Suppressor macrophage (primary cell): ENCODE measurements at regions not wholly inside any gene's neighbourhood (a gene's known extent, or its start where the extent isn't known, plus 50 kb on each side); places are given as distances from the start of the nearest gene placed in this dataset.
"Not testable (repeated sequence)": the region's sequence is repeated elsewhere in the genome, so short reads cannot be mapped to it uniquely, and the experiment has no call there.

Source experiments
- DNase-seq, 4 experiments: peaks; one replicate each; pipeline ENCODE4 v3.0.0-alpha.2; 2020 to 2022

GRCh38 chr11:103585401-103585800 is 451.0 kb upstream of the DDI1 start:
- DNase-seq, result no peak

GRCh38 chr11:103585911-103586310 is 450.5 kb upstream of the DDI1 start:
- no peak for DNase-seq

- DNase-seq, result no peak
Observed at GRCh38 chr11:103586756-103587155, 449.7 kb upstream of the DDI1 start.

- DNase-seq, result no peak
Observed at GRCh38 chr11:103587901-103588788, 448.3 kb upstream of the DDI1 start.

GRCh38 chr11:103591554-103591953 is 444.9 kb upstream of the DDI1 start:
- DNase-seq, result no peak

GRCh38 chr11:103594283-103594682 is 442.2 kb upstream of the DDI1 start:
- DNase-seq, result no peak

- no peak for DNase-seq
Observed at GRCh38 chr11:103596315-103596714, 440.1 kb upstream of the DDI1 start.

GRCh38 chr11:103601225-103601846 is 435.1 kb upstream of the DDI1 start:
- DNase-seq, result peak; percentile 42 to 66 (median 63)

- DNase-seq, result no peak
Observed at GRCh38 chr11:103602840-103603239, 433.6 kb upstream of the DDI1 start.

GRCh38 chr11:103604310-103604709 is 432.1 kb upstream of the DDI1 start:
- no peak for DNase-seq

GRCh38 chr11:103608566-103608965 is 427.9 kb upstream of the DDI1 start:
- DNase-seq, result no peak

GRCh38 chr11:103609117-103610066 is 427.0 kb upstream of the DDI1 start:
- no peak for DNase-seq

- DNase-seq, result no peak
Observed at GRCh38 chr11:103610435-103610834, 426.0 kb upstream of the DDI1 start.

GRCh38 chr11:103611526-103612260 is 424.7 kb upstream of the DDI1 start:
- DNase-seq, result not testable (repeated sequence)

- DNase-seq, result not testable (repeated sequence)
Observed at GRCh38 chr11:103612451-103612850, 424.0 kb upstream of the DDI1 start.

- not testable (repeated sequence) for DNase-seq
Observed at GRCh38 chr11:103616586-103616985, 419.9 kb upstream of the DDI1 start.

GRCh38 chr11:103618528-103618927 is 417.9 kb upstream of the DDI1 start:
- DNase-seq, result no peak

- DNase-seq, result no peak
Observed at GRCh38 chr11:103619480-103619879, 417.0 kb upstream of the DDI1 start.

GRCh38 chr11:103619938-103620337 is 416.5 kb upstream of the DDI1 start:
- DNase-seq, result no peak

- no peak for DNase-seq
Observed at GRCh38 chr11:103622296-103622695, 414.1 kb upstream of the DDI1 start.

GRCh38 chr11:103623933-103624332 is 412.5 kb upstream of the DDI1 start:
- no peak for DNase-seq
